GM12878 (cell line): ENCODE measurements at regions not wholly inside any gene's neighbourhood (a gene's known extent, or its start where the extent isn't known, plus 50 kb on each side); places are given as distances from the start of the nearest gene placed in this dataset.

Experiments used
- ATAC-seq: fragments of 200-7000 bp; cut with Tn5 transposase; 3 replicates; pipeline ENCODE4 v1.9.1; 2020; ENCODE audit warnings: mild to moderate bottlenecking, moderate library complexity
- BruUV-seq: library from RNA; stranded (reverse); fragments of 400-500 nt; replicated peaks from 2 replicates; lab custom pipeline; 2021; lab: Mats Ljungman, UMichigan
- CTCF ChIA-PET: fragments of 300-600 bp; sonication (Branson Sonifier 250); formaldehyde crosslinking; extraction: SDS; loops from one replicate; lab custom pipeline; 2021; ENCODE audit warnings: inconsistent platforms; lab: Yijun Ruan, JAX
- POLR2A ChIA-PET: fragments of 350-600 bp; formaldehyde crosslinking; extraction: SDS; loops from one replicate; lab custom pipeline; 2021; ENCODE audit warnings: inconsistent platforms; lab: Charles Lee
- RAD21 ChIA-PET: fragments of 300-600 bp; sonication (Branson Sonifier 250); formaldehyde crosslinking; loops from one replicate; lab custom pipeline; 2023; ENCODE audit warnings: antibody characterized with exemption; ENCODE audit not compliant: unreplicated experiment; lab: Charles Lee
- SMC1A ChIA-PET: fragments of 300-600 bp; sonication (Branson Sonifier 250); formaldehyde crosslinking; loops from one replicate; lab custom pipeline; 2023; ENCODE audit not compliant: unreplicated experiment, uncharacterized antibody; lab: Charles Lee
- DNase-seq: peaks from one replicate; pipeline ENCODE4 v3.0.0-alpha.2; 2011; ENCODE audit warnings: low read depth, low spot score
- FAIRE-seq: peaks from 3 replicates; lab custom pipeline; 2011; peaks lifted over from hg19 to GRCh38; lab: Jason Lieb, UNC
- H2AFZ ChIP-seq: 2 replicates; pipeline ENCODE4 v1.6.0; 2011; ENCODE audit warnings: low read depth, low read length, control low read depth; ENCODE audit not compliant: control insufficient read depth
- H3K27ac ChIP-seq: 2 replicates; pipeline ENCODE4 v1.5.1; 2011; ENCODE audit warnings: control low read depth; ENCODE audit not compliant: control insufficient read depth, insufficient read depth
- H3K27me3 ChIP-seq, 2 experiments: replicated peaks in 1 of 2; 2 replicates each; pipeline versions ENCODE4 v1.6.0 to v1.6.1; 2011; ENCODE audit warnings: low read length in 1 of 2; ENCODE audit not compliant: control insufficient read depth in 2 of 2, insufficient read depth in 2 of 2
- H3K36me3 ChIP-seq, 2 experiments: 2 replicates each; pipeline ENCODE4 v1.5.1; 2011; ENCODE audit warnings: low read length in 1 of 2; ENCODE audit not compliant: control insufficient read depth in 2 of 2, insufficient read depth in 2 of 2
- H3K4me1 ChIP-seq: 2 replicates; pipeline ENCODE4 v1.6.1; 2011; ENCODE audit warnings: mild to moderate bottlenecking, low read length, moderate library complexity, mixed read lengths; ENCODE audit not compliant: control insufficient read depth, insufficient read depth
- H3K4me2 ChIP-seq: 2 replicates; pipeline ENCODE4 v1.6.0; 2011; ENCODE audit warnings: control low read depth; ENCODE audit not compliant: control insufficient read depth, insufficient read depth
- H3K4me3 ChIP-seq: fragments of 200-600 bp; sonication (generic); 2 replicates; pipeline ENCODE4 v1.5.1; 2016
- H3K79me2 ChIP-seq: 2 replicates; pipeline ENCODE4 v1.6.0; 2011; ENCODE audit warnings: low read length; ENCODE audit not compliant: control insufficient read depth, insufficient read depth
- H3K9ac ChIP-seq: 2 replicates; pipeline ENCODE4 v1.8.0; 2011; ENCODE audit warnings: low read length, control low read depth, mixed read lengths; ENCODE audit not compliant: control insufficient read depth, insufficient read depth
- H3K9me3 ChIP-seq: replicated peaks from 3 replicates; pipeline ENCODE4 v1.5.1; 2011; ENCODE audit warnings: mild to moderate bottlenecking, low read length; ENCODE audit not compliant: control insufficient read depth, insufficient read depth
- H4K20me1 ChIP-seq: 2 replicates; pipeline ENCODE4 v1.6.0; 2011; ENCODE audit not compliant: control insufficient read depth, insufficient read depth
- ASH2L ChIP-seq: fragments of 300-600, 200-600 bp; sonication (generic); IDR thresholded peaks from 2 replicates; pipeline ENCODE4 v1.6.1; 2017; ENCODE audit warnings: low read depth, mild to moderate bottlenecking, borderline replicate concordance
- BCLAF1 ChIP-seq: fragments of 450-650 bp; IDR thresholded peaks from 2 replicates; pipeline ENCODE4 v1.6.1; 2017; ENCODE audit warnings: antibody characterized with exemption, mild to moderate bottlenecking, moderate library complexity
- GABPA ChIP-seq: IDR thresholded peaks from 2 replicates; pipeline ENCODE4 v1.6.1; 2014; ENCODE audit warnings: antibody characterized with exemption, low read depth, mild to moderate bottlenecking, inconsistent platforms
- IRF3 ChIP-seq: fragments of 450-650 bp; IDR thresholded peaks from 2 replicates; pipeline ENCODE4 v1.6.1; 2014; ENCODE audit warnings: mild to moderate bottlenecking
- KDM1A ChIP-seq: fragments of 200-600 bp; sonication (generic); IDR thresholded peaks from 2 replicates; pipeline ENCODE4 v1.6.1; 2016; ENCODE audit warnings: borderline replicate concordance
- MEF2A ChIP-seq: IDR thresholded peaks from 2 replicates; pipeline ENCODE4 v1.6.1; 2011; ENCODE audit warnings: low read depth, mild to moderate bottlenecking, low read length, moderate library complexity; ENCODE audit not compliant: insufficient read depth
- NFYB ChIP-seq: IDR thresholded peaks from 2 replicates; pipeline ENCODE4 v1.6.1; 2011; ENCODE audit warnings: low read depth, mild to moderate bottlenecking, low read length, improper control_type of control experiment, moderate library complexity; ENCODE audit not compliant: insufficient read depth
- RFX5 ChIP-seq: IDR thresholded peaks from 2 replicates; pipeline ENCODE4 v1.6.1; 2011; ENCODE audit warnings: low read depth, low read length, improper control_type of control experiment
- SRF ChIP-seq, 2 experiments: IDR thresholded peaks; 2 replicates each; pipeline ENCODE4 v1.6.1; 2011; ENCODE audit warnings: low read depth in 2 of 2, low read length in 2 of 2, mild to moderate bottlenecking in 1 of 2, moderate library complexity in 1 of 2
- TCF7 ChIP-seq: IDR thresholded peaks from 2 replicates; pipeline ENCODE4 v1.6.1; 2014; ENCODE audit warnings: antibody characterized with exemption, borderline replicate concordance
- ZNF217 ChIP-seq: fragments of 450-650 bp; IDR thresholded peaks from 2 replicates; pipeline ENCODE4 v1.6.1; 2017; ENCODE audit warnings: antibody characterized with exemption, mild to moderate bottlenecking
- ZNF274 ChIP-seq: IDR thresholded peaks from one replicate; pipeline ENCODE4 v1.8.0; 2011; ENCODE audit not compliant: insufficient read length, insufficient read depth
- WGBS: methylation state at CpG from one replicate; pipeline ENCODE4 v1.1.6; 2016; ENCODE audit warnings: low lambda C conversion rate; ENCODE audit not compliant: insufficient replicate concordance, insufficient coverage; ENCODE audit errors: missing lambda C conversion rate; 5-methylcytosine and 5-hydroxymethylcytosine counted together
- in situ Hi-C: fragments of 300-500 bp; cut with MboI; formaldehyde crosslinking; loops from 9 replicates; pipeline ENCODE4 v1.14.3; 2018; ENCODE audit warnings: mixed read lengths
- intact Hi-C: fragments of 100-400 bp; cut with micrococcal nuclease; formaldehyde crosslinking; loops from one replicate; pipeline ENCODE4 v1.14.2; 2022; ENCODE audit not compliant: unreplicated experiment
- TF ChIP-seq, protein P1 (sequence below): fragments of 450-650 bp; IDR thresholded peaks from 2 replicates; pipeline ENCODE4 v1.6.1; 2016; ENCODE audit warnings: mild to moderate bottlenecking
- TF ChIP-seq, protein P2 (sequence below): IDR thresholded peaks from 2 replicates; pipeline ENCODE4 v1.6.1; 2011; ENCODE audit warnings: low read depth, mild to moderate bottlenecking, low read length, moderate library complexity, borderline replicate concordance; ENCODE audit errors: extremely low read depth

- DNase-seq = no peak
- no peak for TF ChIP-seq ASH2L
- no peak for TF ChIP-seq GABPA
- no peak for TF ChIP-seq KDM1A
- TF ChIP-seq, protein P1, sequence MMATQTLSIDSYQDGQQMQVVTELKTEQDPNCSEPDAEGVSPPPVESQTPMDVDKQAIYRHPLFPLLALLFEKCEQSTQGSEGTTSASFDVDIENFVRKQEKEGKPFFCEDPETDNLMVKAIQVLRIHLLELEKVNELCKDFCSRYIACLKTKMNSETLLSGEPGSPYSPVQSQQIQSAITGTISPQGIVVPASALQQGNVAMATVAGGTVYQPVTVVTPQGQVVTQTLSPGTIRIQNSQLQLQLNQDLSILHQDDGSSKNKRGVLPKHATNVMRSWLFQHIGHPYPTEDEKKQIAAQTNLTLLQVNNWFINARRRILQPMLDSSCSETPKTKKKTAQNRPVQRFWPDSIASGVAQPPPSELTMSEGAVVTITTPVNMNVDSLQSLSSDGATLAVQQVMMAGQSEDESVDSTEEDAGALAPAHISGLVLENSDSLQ = no peak
- no peak for TF ChIP-seq NFYB
- SMC1A ChIA-PET = no interaction called here
- FAIRE-seq = no peak
- no peak overlapping the region for H3K4me2 ChIP-seq
- RAD21 ChIA-PET = no interaction called here
- H3K27me3 ChIP-seq = peaks cover 0 to 6% of the 10 kb centered on the region in 2 experiments; a peak in 1 of 4 replicates
- H3K9ac ChIP-seq = no peak overlapping the region
- in situ Hi-C loops (no loop called here), intact Hi-C loops (no loop called here)
- no peak overlapping the region for H3K4me3 ChIP-seq
- WGBS = 0% methylated on average over 4 of the region's 4 CpGs
- no peaks in the 10 kb centered on the region for H3K79me2 ChIP-seq
- CTCF ChIA-PET = no interaction called here
- POLR2A ChIA-PET = interaction anchor here (0.6 kb wide), 1 partner anchor 19 kb away, joined by 3 read pairs; no protein-coding TSS in a partner anchor
- BruUV-seq = no TSS peak
- no peak overlapping the region for H2AFZ ChIP-seq
- H3K4me1 ChIP-seq = no peaks in the 10 kb centered on the region
- ATAC-seq = no peak
- no peaks in the 10 kb centered on the region for H3K36me3 ChIP-seq
- H3K9me3 ChIP-seq = no peaks in the 10 kb centered on the region
- no peaks in the 10 kb centered on the region for H4K20me1 ChIP-seq
- no peak overlapping the region for H3K27ac ChIP-seq
Observed at GRCh38 chr16:54429029-54429428, 142.4 kb upstream of the IRX3 start.

GRCh38 chr16:54426553-54426849 lies 139.9 kb upstream of the IRX3 start:
- no TSS peak for BruUV-seq
- FAIRE-seq (no peak), ATAC-seq (no peak), DNase-seq (no peak)
- CTCF ChIA-PET = no interaction called here
- WGBS = 17% methylated on average over 4 of the region's 4 CpGs
- no peak overlapping the region for H3K9ac ChIP-seq
- RAD21 ChIA-PET = no interaction called here
- no peaks in the 10 kb centered on the region for H3K9me3 ChIP-seq
- H3K4me2 ChIP-seq = no peak overlapping the region
- in situ Hi-C loops = no loop called here
- POLR2A ChIA-PET = no interaction called here
- no peaks in the 10 kb centered on the region for H3K4me1 ChIP-seq
- SMC1A ChIA-PET = no interaction called here
- intact Hi-C loops = no loop called here
- H3K36me3 ChIP-seq = no peaks in the 10 kb centered on the region
- no peaks in the 10 kb centered on the region for H4K20me1 ChIP-seq
- peaks cover 0 to 6% of the 10 kb centered on the region in 2 experiments; a peak in 1 of 4 replicates for H3K27me3 ChIP-seq
- no peak overlapping the region for H3K4me3 ChIP-seq
- no peak overlapping the region for H2AFZ ChIP-seq
- H3K79me2 ChIP-seq = no peaks in the 10 kb centered on the region
- no peak overlapping the region for H3K27ac ChIP-seq
- TF ChIP-seq MEF2A (no peak), ZNF217 (no peak), RFX5 (no peak), SRF (IDR thresholded peaks at IDR 0.05; ENCODE audit: low read depth in 2 of 2, low read length in 2 of 2) (no peak), ZNF274 (no peak), BCLAF1 (no peak), TCF7 (no peak), IRF3 (no peak)
- TF ChIP-seq, protein P2, sequence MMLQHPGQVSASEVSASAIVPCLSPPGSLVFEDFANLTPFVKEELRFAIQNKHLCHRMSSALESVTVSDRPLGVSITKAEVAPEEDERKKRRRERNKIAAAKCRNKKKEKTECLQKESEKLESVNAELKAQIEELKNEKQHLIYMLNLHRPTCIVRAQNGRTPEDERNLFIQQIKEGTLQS = no peak
